Kasumi-1 (cell line): ENCODE measurements at regions not wholly inside any gene's neighbourhood (a gene's known extent, or its start where the extent isn't known, plus 50 kb on each side); places are given as distances from the start of the nearest gene placed in this dataset.

ENCODE experiments used
- DNase-seq, 2 experiments: peaks; one replicate each; lab custom pipeline; 2025; lab: John Stamatoyannopoulos, UW

DNA sequence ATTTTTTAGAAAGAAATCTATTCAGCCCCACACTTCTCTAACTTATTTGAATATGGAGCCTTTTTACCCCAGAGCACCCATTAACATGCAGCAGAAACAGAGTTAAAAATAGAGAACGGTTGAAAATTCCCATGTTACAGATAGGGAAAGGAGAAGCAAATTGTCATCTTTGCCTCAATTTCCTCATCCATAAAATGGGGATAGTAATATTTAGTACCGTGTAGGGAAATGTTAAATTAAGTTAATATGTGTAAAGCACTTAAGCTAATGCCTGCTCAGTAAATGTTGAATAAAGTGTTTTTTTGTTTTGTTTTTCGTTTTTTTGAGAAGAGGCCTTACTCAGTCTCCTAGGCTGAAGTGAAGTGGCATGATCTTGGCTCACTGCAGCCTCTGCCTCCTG is 50.3 kb downstream of the NAV1 start:
- no peak for DNase-seq

GRCh38 chr1:201590474-201590873 is 51.5 kb downstream of the NAV1 start:
- no peak for DNase-seq

DNA sequence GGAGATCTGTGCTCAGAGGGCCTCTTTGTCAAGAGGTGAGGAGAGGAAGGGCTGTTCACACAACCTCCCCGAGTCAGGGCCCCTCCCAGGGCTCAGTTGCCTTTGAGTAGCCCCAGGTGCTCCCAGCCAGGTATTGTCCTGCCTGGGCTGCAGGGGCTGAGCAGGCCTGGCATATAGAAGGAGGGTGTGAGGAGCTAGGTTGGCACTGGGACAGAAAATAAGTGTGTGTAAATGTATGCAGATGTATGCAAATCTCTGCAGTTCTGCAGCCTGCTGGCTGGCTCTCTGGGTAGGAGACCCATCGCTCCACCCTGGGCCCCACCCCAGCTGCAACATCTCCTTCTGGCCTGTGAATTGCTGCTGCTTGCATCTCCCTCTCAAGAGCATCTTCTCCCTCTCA is 52.4 kb downstream of the NAV1 start:
- DNase-seq: no peak

- no peak for DNase-seq
Measured at GRCh38 chr1:201591981-201592380, 53.1 kb downstream of the NAV1 start.

GRCh38 chr1:201593200-201593921 is 54.4 kb downstream of the NAV1 start:
- peak in 1 of 2 experiments; percentile 5 for DNase-seq

DNA sequence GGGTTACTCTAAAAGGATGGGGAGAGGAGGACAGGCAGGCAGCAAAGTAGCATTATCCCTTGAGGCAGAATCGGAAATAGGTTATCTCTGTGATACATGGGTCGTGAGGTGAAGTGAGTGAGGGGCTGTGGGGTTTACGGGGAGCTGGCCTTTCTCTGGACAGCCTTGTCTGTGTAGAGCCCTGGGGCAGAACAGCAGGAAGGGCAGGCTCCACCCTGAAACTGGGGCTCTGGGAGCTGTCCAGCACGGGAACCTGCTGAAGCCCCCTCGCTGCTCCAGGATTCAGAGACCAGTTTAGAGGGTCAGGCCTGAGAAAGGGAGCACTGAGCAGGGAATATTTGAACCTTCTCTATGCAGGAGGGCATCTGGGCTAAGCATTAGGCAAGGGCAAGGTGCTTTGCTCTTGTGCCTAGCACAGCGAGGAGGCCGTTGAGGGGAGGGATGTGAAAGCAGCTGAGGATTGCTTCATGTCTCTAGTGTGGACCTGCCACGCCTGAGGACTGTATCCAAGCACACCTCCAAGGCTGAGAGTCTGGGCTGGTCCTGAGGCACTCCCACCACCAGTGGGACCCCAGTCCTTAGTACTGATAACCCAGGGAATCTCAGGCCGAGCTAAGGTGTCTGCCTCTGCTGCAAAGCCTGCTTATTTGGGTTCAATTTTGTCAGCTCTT is 55.8 kb downstream of the NAV1 start:
- DNase-seq: peak; percentile 26 to 31

- no peak for DNase-seq
Measured at GRCh38 chr1:201595381-201595780, 56.5 kb downstream of the NAV1 start.

DNA sequence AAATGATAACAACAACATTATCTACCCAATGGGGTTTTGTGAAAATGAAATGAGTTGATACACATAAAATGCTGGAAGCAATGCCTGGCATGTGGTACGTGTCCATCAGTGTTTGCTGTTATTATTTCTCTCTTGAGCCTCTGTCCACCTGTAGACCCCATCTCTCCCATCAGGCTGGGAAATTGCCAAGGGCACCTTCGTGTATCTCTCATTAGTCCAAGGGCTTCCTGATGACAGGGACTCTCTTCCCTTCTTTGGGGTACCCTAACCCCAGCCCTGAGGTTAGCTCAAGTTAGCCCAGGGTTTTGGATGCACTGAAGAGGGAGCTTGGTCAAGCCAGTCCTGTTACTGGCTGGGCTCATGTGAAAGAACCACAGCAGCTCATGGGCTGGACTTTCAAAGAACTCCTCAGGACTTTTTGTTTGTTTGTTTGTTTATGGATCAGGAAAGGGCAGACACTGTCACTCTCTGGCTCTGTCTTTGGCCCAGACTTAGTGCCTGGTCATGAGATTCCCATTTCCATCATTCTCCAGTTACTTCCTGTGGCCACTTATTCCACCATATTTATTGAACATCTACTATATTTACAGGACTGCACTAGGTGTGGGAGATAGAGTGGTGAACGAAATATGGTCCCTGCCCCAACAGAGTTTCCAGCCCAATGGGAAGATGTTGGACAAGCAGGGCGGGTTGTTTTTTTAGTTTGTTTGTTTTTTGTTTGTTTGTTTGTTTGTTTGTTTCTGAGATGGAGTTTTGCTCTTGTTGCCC is 57.4 kb downstream of the NAV1 start:
- no peak for DNase-seq

DNA sequence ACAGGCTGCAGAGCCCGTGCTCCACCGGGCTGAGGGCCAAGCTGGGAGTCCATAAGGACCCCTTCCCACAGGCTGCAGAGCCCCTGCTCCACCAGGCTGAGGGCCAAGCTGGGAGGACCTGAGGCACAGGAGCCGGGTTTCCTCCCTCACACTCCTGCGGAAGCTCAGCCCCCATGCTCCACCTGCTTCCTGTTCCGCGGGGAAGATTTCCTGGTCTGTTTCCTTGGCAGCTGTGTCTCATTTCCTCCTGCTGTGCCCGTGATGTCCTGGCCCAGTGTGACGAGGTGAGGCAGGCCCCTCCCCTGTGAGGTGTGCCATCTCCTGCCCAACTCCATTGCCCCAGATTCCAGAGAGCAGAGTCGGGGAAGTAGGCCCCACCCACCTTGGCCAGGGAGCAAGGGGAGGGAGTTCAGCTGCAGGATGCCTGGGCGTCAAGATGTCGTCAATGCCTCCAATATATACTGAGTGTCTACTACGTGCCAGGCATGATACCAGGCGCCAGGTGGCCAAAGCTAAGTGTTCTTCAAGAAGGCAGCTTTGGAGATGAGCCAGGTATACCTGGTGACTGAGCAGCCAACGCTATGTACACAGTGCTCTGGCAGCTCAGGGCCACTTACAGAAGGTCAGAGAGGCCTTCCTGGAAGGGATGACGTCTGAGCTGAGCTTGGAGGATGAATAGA is 58.8 kb downstream of the NAV1 start:
- peak; percentile 38 to 53 for DNase-seq

- no peak for DNase-seq
Measured at GRCh38 chr1:201598396-201598795, 59.5 kb downstream of the NAV1 start.

DNA sequence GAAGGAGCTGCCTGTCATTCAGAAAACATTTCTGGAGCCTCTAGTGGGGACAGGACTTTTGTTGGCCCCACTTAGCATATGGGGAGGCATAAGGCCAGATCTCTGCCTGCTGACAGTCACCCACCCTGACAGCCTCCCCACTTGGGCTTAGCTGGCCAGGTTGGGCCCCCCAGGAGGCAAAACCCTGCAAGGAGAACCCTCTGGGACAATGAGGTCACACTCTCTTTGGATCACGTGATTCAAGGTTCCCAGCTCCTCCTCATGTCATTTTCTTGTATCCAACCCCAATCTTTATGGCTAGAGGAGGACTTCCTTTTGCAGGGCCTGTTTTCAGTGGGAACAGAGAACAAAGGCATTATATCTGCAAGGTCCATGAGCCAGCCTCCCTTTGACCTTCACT is 60.0 kb downstream of the NAV1 start:
- no peak for DNase-seq

DNA sequence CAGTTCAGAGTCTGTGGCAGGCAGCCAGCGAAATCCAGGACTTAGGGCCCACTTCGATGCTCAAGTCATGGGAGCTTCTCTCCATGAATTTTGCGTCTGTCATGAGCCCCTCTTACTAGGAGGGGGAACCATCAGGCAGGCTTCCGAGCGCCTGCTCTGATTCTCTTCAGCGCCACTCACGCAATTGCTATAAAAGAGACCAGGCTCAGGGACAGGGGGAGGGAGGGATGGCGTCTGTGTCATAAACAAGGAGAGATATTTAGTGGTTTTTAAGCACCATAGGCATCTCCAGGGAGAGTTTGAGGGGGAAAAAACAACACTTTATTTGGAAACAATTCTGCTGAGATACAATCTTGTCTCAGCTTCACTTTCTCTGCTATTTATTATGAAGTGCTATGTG is 60.6 kb downstream of the NAV1 start:
- DNase-seq: no peak

GRCh38 chr1:201602413-201603265 is 63.7 kb downstream of the NAV1 start:
- DNase-seq: no peak

GRCh38 chr1:201603613-201604232 is 64.8 kb downstream of the NAV1 start:
- no peak for DNase-seq

DNA sequence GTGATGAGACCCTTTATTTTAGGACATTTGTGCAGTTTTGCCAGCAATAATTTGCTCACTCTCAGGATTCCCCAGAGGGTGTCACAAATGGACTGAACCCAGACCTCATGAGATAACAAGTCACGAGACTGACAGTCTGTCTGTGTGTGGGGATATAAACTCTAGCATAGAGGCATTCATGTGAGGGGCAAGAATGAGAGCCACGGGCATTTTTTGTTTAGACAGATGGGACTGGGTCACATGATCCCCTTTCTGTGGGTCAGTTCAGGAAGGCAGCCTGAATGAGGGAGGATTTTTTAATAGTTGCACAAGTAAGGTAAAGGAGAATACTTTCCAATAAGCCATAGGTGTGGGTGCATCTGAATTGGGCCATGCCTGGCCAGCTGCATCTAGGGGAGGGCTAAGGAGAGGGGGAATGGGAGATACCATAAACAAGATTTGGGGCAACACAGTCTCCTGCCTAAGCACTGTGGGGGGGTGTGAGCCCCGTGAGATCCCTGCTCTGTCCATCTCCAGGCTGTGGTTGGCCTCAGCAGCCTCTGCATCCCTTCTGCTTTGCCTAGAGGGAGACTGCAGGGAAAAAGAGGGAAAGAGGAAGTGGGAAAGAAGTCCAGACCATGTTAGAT is 66.6 kb downstream of the NAV1 start:
- DNase-seq: no peak

GRCh38 chr1:201606096-201606495 is 67.2 kb downstream of the NAV1 start:
- DNase-seq: no peak

DNA sequence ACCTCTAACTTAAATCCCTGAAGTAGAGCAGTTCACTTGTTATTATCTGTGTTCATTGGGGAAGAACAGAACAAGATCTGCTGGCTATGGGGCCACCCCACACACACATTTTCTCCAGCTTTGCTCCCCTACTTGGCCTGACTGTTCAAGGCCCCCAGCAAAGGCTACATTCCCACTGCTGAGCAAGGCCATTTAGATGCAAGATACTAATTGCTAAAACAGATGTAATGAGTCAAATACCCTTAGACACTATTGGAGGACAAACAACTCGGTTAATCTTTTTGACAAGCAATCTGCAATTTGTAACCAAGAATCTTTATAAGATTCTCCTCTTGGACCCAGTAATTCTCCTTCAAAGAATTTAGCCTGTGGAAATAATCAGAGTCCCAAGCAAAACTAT is 67.7 kb downstream of the NAV1 start:
- DNase-seq: no peak

DNA sequence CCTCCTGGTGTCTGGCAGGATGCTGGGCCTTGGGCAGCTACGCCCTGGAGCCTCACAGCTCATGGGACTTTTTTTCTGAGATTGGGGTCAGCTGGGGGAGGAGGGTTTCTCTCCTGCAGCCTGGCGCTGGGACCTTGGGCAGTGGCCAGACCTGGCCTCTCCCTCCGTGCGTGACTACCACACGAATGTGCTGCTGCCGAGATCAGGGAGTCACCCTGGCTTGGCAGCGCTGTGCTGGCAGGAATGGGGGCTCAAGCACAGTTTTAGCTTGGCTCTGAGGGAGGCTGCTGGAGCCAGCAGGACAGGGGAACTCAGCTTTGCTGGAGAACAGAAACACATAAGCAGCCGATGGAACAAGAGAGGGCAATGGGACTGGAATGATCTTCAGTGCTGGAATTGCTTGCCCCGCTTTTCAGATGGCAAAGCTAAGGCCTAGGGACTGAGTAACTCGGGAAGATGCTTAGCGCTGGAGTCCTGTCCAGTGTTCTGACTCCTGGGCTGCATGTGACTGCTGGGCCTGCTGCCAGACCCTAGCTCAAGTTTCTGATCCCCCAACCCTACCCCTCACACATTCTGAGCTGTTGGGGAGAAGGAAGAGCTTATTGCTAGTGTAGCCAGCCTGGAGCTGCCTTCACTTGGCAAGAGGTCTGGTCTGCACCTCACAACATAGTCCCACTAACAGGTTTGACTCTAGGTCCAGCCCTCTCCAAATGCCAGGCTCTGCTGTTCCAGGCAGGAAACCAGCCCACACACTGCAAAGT is 69.9 kb downstream of the NAV1 start:
- DNase-seq: no peak

GRCh38 chr1:201609661-201610318 is 70.9 kb downstream of the NAV1 start:
- no peak for DNase-seq
